ENCODE measurements at regions not wholly inside any gene's neighbourhood (a gene's known extent, or its start where the extent isn't known, plus 50 kb on each side); places are given as distances from the start of the nearest gene placed in this dataset.

- no peak for DNase-seq
Measured at GRCh38 chr21:28783641-28784185, 209.0 kb downstream of the LTN1 start.

GRCh38 chr21:28781602-28782276 lies 210.9 kb downstream of the LTN1 start:
- peak in 1 of 2 experiments; percentile 32 for DNase-seq

GRCh38 chr21:28779914-28780313 lies 212.8 kb downstream of the LTN1 start:
- no peak for DNase-seq

- DNase-seq: no peak
Measured at GRCh38 chr21:28776251-28776650, 216.4 kb downstream of the LTN1 start.

GRCh38 chr21:28775071-28775470 lies 217.6 kb downstream of the LTN1 start:
- DNase-seq: no peak

GRCh38 chr21:28773036-28773435 lies 219.6 kb downstream of the LTN1 start:
- DNase-seq: no peak

- DNase-seq: no peak
Measured at GRCh38 chr21:28771790-28772501, 220.7 kb downstream of the LTN1 start.

- no peak for DNase-seq
Measured at GRCh38 chr21:28770867-28771661, 221.6 kb downstream of the LTN1 start.

- DNase-seq: no peak
Measured at GRCh38 chr21:28769683-28770082, 223.0 kb downstream of the LTN1 start.

- no peak for DNase-seq
Measured at GRCh38 chr21:28768753-28769152, 223.9 kb downstream of the LTN1 start.

GRCh38 chr21:28767523-28767922 lies 225.2 kb downstream of the LTN1 start:
- DNase-seq: no peak

- no peak for DNase-seq
Measured at GRCh38 chr21:28763809-28764418, 228.8 kb downstream of the LTN1 start.

GRCh38 chr21:28762357-28762735 lies 230.3 kb downstream of the LTN1 start:
- no peak for DNase-seq

GRCh38 chr21:28761674-28762356 lies 230.9 kb downstream of the LTN1 start:
- no peak for DNase-seq

GRCh38 chr21:28758883-28759242 lies 233.8 kb downstream of the LTN1 start:
- DNase-seq: no peak

GRCh38 chr21:28758042-28758882 lies 234.4 kb downstream of the LTN1 start:
- no peak for DNase-seq

- DNase-seq: no peak
Measured at GRCh38 chr21:28754862-28755261, 237.8 kb downstream of the LTN1 start.

- DNase-seq: no peak
Measured at GRCh38 chr21:28754127-28754611, 238.5 kb downstream of the LTN1 start.

GRCh38 chr21:28752131-28752530 lies 240.5 kb downstream of the LTN1 start:
- DNase-seq: no peak

- DNase-seq: no peak
Measured at GRCh38 chr21:28751176-28751575, 241.5 kb downstream of the LTN1 start.

GRCh38 chr21:28750565-28750964 lies 242.1 kb downstream of the LTN1 start:
- DNase-seq: no peak

All from NCI-H524 (cell line).